LNCaP clone FGC (cell line): ENCODE measurements at regions not wholly inside any gene's neighbourhood (a gene's known extent, or its start where the extent isn't known, plus 50 kb on each side); places are given as distances from the start of the nearest gene placed in this dataset.
"Not testable (repeated sequence)": the region's sequence is repeated elsewhere in the genome, so short reads cannot be mapped to it uniquely, and the experiment has no call there.

Experiments used
- DNase-seq: peaks from one replicate; pipeline ENCODE4 v3.0.0-alpha.2; 2011; ENCODE audit warnings: low read depth
- H3K4me3 ChIP-seq: 2 replicates; pipeline ENCODE4 v1.5.1; 2011; ENCODE audit warnings: mild to moderate bottlenecking, low read depth, low read length, control low read depth
- TF ChIP-seq, protein P1 (sequence below): IDR thresholded peaks from 2 replicates; pipeline ENCODE4 v1.5.1; 2012; ENCODE audit warnings: mild to moderate bottlenecking; ENCODE audit not compliant: control insufficient read depth, insufficient read depth; ENCODE audit errors: extremely low read depth

GRCh38 chr21:16116069-16116468, 386.3 kb downstream of the USP25 start:
- no peak overlapping the region for H3K4me3 ChIP-seq
- DNase-seq: no peak
- TF ChIP-seq, protein P1, sequence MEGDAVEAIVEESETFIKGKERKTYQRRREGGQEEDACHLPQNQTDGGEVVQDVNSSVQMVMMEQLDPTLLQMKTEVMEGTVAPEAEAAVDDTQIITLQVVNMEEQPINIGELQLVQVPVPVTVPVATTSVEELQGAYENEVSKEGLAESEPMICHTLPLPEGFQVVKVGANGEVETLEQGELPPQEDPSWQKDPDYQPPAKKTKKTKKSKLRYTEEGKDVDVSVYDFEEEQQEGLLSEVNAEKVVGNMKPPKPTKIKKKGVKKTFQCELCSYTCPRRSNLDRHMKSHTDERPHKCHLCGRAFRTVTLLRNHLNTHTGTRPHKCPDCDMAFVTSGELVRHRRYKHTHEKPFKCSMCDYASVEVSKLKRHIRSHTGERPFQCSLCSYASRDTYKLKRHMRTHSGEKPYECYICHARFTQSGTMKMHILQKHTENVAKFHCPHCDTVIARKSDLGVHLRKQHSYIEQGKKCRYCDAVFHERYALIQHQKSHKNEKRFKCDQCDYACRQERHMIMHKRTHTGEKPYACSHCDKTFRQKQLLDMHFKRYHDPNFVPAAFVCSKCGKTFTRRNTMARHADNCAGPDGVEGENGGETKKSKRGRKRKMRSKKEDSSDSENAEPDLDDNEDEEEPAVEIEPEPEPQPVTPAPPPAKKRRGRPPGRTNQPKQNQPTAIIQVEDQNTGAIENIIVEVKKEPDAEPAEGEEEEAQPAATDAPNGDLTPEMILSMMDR: no peak

DNA sequence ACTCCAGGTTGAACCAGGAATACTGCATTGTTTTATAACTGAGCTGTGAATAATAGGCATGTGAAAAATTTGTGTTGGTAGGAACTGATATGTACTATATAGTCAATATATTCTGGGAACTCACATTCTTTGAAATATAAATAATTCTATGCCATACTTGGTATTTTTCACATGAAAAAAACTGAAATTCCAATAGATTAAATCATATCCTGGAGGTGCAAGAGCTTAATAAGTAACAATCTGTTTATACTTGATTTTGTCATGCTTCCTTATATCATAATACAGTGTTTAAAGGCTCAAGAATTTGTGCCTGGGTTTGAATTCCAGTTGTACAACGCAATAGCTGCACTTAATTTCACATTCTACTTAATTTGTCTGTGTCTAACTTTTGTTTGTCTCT, 387.0 kb downstream of the USP25 start:
- no peak overlapping the region for H3K4me3 ChIP-seq
- DNase-seq: no peak
- TF ChIP-seq, protein P1: no peak

GRCh38 chr21:16117331-16117730, 387.5 kb downstream of the USP25 start:
- TF ChIP-seq, protein P1: no peak
- DNase-seq: no peak
- no peak overlapping the region for H3K4me3 ChIP-seq

- peak; percentile 92 for DNase-seq
- TF ChIP-seq, protein P1: no peak
- H3K4me3 ChIP-seq: peak overlapping the region; percentile 30; the same call in 1 of the 2 replicates
Measured at GRCh38 chr21:16117851-16118590, 388.2 kb downstream of the USP25 start.

DNA sequence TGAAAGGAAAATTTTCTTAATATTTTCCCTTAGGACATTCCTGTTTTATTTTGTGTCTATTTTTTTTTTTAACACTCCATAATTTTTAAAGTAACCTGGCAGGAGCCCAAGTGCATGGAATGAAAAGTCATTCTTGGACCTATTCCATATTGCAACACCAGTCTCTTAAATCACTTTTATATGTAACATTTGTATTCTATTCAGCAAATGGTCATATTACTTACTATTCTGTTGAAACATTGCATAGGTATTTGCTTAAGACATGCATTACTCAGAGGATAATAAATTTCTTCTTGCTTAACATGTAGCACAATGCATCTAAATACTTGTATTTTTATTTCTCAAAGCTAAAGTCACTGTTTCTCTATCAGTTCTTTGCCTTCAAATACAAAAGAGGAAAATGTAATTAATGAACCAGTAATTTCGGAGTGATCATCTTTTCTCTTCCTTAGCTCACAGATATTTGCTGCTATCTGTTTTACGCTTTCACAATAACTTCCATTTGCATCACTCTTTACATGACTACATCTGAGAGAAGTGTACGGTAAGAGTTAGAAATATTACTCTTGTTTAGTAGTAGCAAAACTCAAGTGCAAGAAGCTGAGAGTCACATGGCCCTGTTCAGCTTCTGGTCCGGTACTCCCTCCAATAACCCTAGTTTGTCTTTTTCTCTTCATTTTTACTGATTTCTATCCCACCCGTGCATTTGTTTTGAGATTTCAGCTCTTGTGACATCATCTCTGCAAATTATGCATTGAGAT, 394.8 kb downstream of the USP25 start:
- peak overlapping the region; percentile 31 for H3K4me3 ChIP-seq
- peak; percentile 70 for DNase-seq
- TF ChIP-seq, protein P1: no peak

DNA sequence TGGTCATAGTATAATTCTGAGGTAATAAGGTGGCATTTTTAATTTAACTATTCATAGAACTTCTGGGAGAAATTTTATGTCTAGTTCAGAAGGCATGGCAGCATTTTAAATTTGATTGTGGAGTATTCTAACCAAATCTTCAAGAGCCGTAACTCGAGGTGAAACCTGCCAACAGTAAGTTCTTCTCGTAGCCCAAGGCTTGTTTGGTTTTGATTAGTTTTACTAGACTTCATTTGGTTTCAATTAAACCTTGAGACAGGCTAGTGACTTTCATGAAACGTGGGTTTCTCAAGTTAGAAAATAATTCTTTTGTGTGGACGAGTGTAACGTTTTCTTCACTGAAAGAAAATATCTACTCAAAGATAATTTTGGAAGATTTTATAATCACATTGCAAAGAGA, 395.5 kb downstream of the USP25 start:
- no peak for DNase-seq
- peak overlapping the region; percentile 31; the same call in 1 of the 2 replicates for H3K4me3 ChIP-seq
- TF ChIP-seq, protein P1: no peak

DNA sequence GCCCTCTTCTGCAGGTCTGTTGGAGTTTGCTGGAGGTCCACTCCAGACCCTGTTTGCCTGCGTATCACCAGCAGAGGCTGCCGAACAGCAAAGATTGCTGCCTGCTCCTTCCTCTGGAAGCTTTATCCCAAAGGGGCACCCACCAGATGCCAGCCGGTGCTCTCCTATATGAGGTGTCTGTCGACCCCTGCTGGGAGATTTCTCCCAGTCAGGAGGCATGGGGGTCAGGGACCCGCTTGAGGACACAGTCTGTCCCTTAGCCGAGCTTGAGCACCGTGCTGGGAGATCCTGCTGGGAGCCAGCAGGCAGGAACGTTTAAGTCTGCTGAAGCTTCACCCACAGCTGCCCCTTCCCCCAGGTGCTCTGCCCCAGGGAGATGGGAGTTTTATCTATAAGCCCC, 402.7 kb downstream of the USP25 start:
- not testable (repeated sequence) for H3K4me3 ChIP-seq, DNase-seq
